ENCODE measurements at regions not wholly inside any gene's neighbourhood (a gene's known extent, or its start where the extent isn't known, plus 50 kb on each side); places are given as distances from the start of the nearest gene placed in this dataset.

DNA sequence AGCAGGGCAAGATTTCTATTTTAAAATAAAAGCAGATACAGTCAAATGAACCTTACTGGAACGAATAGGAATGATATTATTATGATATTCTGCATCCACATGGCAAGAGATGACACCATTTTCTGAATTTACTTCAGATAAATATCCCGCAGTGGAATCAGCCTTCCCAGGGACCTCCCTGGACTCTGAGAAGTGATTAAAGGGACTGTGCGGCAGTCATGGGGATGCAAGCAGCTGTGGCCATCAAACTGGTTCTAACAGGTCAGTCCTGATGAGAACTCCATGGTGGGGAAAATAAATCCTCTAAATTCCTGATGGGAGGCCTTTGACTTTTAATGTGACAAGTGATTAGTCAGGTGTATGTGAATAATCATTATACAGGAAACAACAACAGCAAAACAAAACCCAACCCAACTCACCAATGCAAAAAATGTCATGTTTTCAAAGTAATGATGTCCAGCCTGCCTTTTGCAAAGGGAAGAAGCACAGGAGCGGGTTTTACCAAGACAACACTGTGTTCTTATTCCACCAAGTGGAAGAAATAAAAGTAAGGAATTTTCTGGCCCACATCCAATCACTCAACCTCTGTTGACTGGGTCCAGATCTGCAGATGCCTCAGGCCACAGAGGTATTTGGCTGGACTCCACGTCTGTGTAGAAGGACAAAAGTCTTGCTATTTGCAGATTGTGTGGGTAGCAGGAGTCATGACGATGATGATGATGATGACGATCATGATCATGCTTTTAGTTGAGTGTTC is 61.9 kb upstream of the CITED2 start:
- TF ChIP-seq EZH2 (IDR thresholded peaks at IDR 0.05; ENCODE audit: borderline replicate concordance, low read length) (no peak), CTCF (IDR thresholded peaks at IDR 0.05; ENCODE audit: low read length) (no peak)
